Activated naive CD4-positive, alpha-beta T cell treated with Interleukin-2 at 50 U/mL for 16 hours (primary cell): ENCODE measurements at regions not wholly inside any gene's neighbourhood (a gene's known extent, or its start where the extent isn't known, plus 50 kb on each side); places are given as distances from the start of the nearest gene placed in this dataset.
A peak's percentile ranks its signal among the peaks of the same experiment; 100 is the strongest.

ENCODE experiments used
- DNase-seq: peaks from one replicate; pipeline ENCODE4 v3.0.0-alpha.2; 2020

GRCh38 chr16:79327836-79328235, 272.7 kb downstream of the MAF start:
- DNase-seq, result no peak

GRCh38 chr16:79326549-79326948, 274.0 kb downstream of the MAF start:
- DNase-seq, result no peak

GRCh38 chr16:79325226-79325945, 275.2 kb downstream of the MAF start:
- no peak for DNase-seq

- DNase-seq, result no peak
Observed at GRCh38 chr16:79320956-79321355, 279.6 kb downstream of the MAF start.

- no peak for DNase-seq
Observed at GRCh38 chr16:79318143-79318899, 282.2 kb downstream of the MAF start.

GRCh38 chr16:79317521-79317920, 283.0 kb downstream of the MAF start:
- DNase-seq, result no peak

GRCh38 chr16:79317026-79317425, 283.5 kb downstream of the MAF start:
- no peak for DNase-seq

- peak; percentile 83 for DNase-seq
Observed at GRCh38 chr16:79316004-79316458, 284.5 kb downstream of the MAF start.

GRCh38 chr16:79312502-79312901, 288.0 kb downstream of the MAF start:
- no peak for DNase-seq

- DNase-seq, result no peak
Observed at GRCh38 chr16:79310710-79311109, 289.8 kb downstream of the MAF start.

GRCh38 chr16:79309606-79310005, 290.9 kb downstream of the MAF start:
- no peak for DNase-seq

- DNase-seq, result no peak
Observed at GRCh38 chr16:79307214-79307613, 293.3 kb downstream of the MAF start.

GRCh38 chr16:79305074-79305473, 295.5 kb downstream of the MAF start:
- no peak for DNase-seq

- DNase-seq, result no peak
Observed at GRCh38 chr16:79303959-79304387, 296.6 kb downstream of the MAF start.

GRCh38 chr16:79303206-79303605, 297.3 kb downstream of the MAF start:
- no peak for DNase-seq

GRCh38 chr16:79302731-79303130, 297.8 kb downstream of the MAF start:
- no peak for DNase-seq

- no peak for DNase-seq
Observed at GRCh38 chr16:79301051-79301450, 299.5 kb downstream of the MAF start.

GRCh38 chr16:79298894-79299799, 301.4 kb downstream of the MAF start:
- DNase-seq, result no peak

- DNase-seq, result no peak
Observed at GRCh38 chr16:79298476-79298875, 302.1 kb downstream of the MAF start.

- no peak for DNase-seq
Observed at GRCh38 chr16:79297805-79298204, 302.7 kb downstream of the MAF start.

GRCh38 chr16:79297296-79297695, 303.2 kb downstream of the MAF start:
- DNase-seq, result no peak

- no peak for DNase-seq
Observed at GRCh38 chr16:79296491-79296890, 304.0 kb downstream of the MAF start.

GRCh38 chr16:79295746-79296145, 304.8 kb downstream of the MAF start:
- DNase-seq, result no peak
